B cell (primary cell): ENCODE measurements at regions not wholly inside any gene's neighbourhood (a gene's known extent, or its start where the extent isn't known, plus 50 kb on each side); places are given as distances from the start of the nearest gene placed in this dataset.

Experiments
- ATAC-seq: fragments of 200-7000 bp; cut with Tn5 transposase; one replicate; pipeline ENCODE4 v1.10.0; 2021; ENCODE audit warnings: low read depth, mild to moderate bottlenecking, moderate number of reproducible peaks, moderate library complexity
- CTCF ChIA-PET: fragments of 350-600 bp; sonication (Branson Sonifier 250); formaldehyde crosslinking; loops from one replicate; lab custom pipeline; 2021; ENCODE audit warnings: antibody characterized with exemption, inconsistent platforms; lab: Charles Lee
- POLR2A ChIA-PET: fragments of 350-600 bp; sonication (Branson Sonifier 250); formaldehyde crosslinking; loops from one replicate; lab custom pipeline; 2021; ENCODE audit warnings: antibody characterized with exemption; lab: Charles Lee
- DNase-seq: peaks from one replicate; pipeline ENCODE4 v3.0.0; 2013
- H2AFZ ChIP-seq: 2 replicates; pipeline ENCODE4 v1.6.1; 2012; ENCODE audit warnings: mild to moderate bottlenecking, low read depth, low read length; ENCODE audit not compliant: insufficient read depth, poor library complexity, severe bottlenecking
- H3K27ac ChIP-seq, 2 donors: 1 replicate in 1 of 2; 2 replicates in 1 of 2; pipeline ENCODE4 v1.5.1; 2012 to 2013; ENCODE audit warnings: low read length in 2 of 2, mild to moderate bottlenecking in 2 of 2, moderate library complexity in 1 of 2
- H3K27me3 ChIP-seq, 4 experiments: fragments of 200-600 bp in 1 of 4; sonication (generic) in 1 of 4; replicated peaks in 1 of 4; 1 replicate in 2 of 4; 2 replicates in 2 of 4; pipeline versions ENCODE4 v1.6.1 to v1.7.0; 2013 to 2016; ENCODE audit warnings: low read length in 3 of 4, mild to moderate bottlenecking in 2 of 4, mixed read lengths in 1 of 4, moderate library complexity in 1 of 4; ENCODE audit not compliant: insufficient read depth in 4 of 4, control insufficient read depth in 3 of 4; ENCODE audit errors: control extremely low read depth in 1 of 4
- H3K36me3 ChIP-seq, 2 experiments: replicated peaks in 1 of 2; 1 replicate in 1 of 2; 2 replicates in 1 of 2; pipeline versions ENCODE4 v1.6.1 to v1.7.1; 2013; ENCODE audit warnings: low read length in 1 of 2; ENCODE audit not compliant: insufficient read depth in 2 of 2, control insufficient read depth in 1 of 2; ENCODE audit errors: control extremely low read depth in 1 of 2, extremely low read depth in 1 of 2
- H3K4me1 ChIP-seq, 2 donors: fragments of 200-600 bp in 1 of 2; sonication (generic) in 1 of 2; 1 replicate in 1 of 2; 2 replicates in 1 of 2; pipeline versions ENCODE4 v1.5.1 to v1.6.1; 2013 to 2017; ENCODE audit warnings: low read length in 2 of 2; ENCODE audit not compliant: control insufficient read depth in 2 of 2, insufficient read depth in 2 of 2
- H3K4me2 ChIP-seq: replicated peaks from 2 replicates; pipeline ENCODE3; 2012; ENCODE audit warnings: mild to moderate bottlenecking, low read depth, low read length; ENCODE audit not compliant: poor library complexity, severe bottlenecking
- H3K4me3 ChIP-seq, 5 experiments: fragments of 200-600 bp in 1 of 5; sonication (generic) in 1 of 5; 1 replicate in 3 of 5; 2 replicates in 2 of 5; pipeline versions ENCODE4 v1.5.1 to v1.7.0; 2011 to 2016; ENCODE audit warnings: low read length in 4 of 5, mild to moderate bottlenecking in 4 of 5, low read depth in 2 of 5, control low read depth in 1 of 5, moderate library complexity in 1 of 5; ENCODE audit not compliant: insufficient read depth in 1 of 5; ENCODE audit errors: control extremely low read depth in 1 of 5, extremely low read depth in 1 of 5
- H3K79me2 ChIP-seq: fragments of 200-600 bp; sonication (generic); one replicate; pipeline ENCODE4 v1.6.0; 2016; ENCODE audit warnings: low read length; ENCODE audit not compliant: control insufficient read depth, insufficient read depth
- H3K9ac ChIP-seq: fragments of 200-600 bp; sonication (generic); 2 replicates; pipeline ENCODE4 v1.6.1; 2017; ENCODE audit warnings: mild to moderate bottlenecking, low read length, moderate library complexity
- H3K9me3 ChIP-seq, 3 donors: one replicate each; pipeline versions ENCODE4 v1.6.1 to v1.7.1; 2013; ENCODE audit warnings: low read length in 2 of 3; ENCODE audit not compliant: control insufficient read depth in 2 of 3, insufficient read depth in 1 of 3; ENCODE audit errors: control extremely low read depth in 1 of 3
- H4K20me1 ChIP-seq: 2 replicates; pipeline ENCODE4 v1.6.0; 2012; ENCODE audit warnings: mild to moderate bottlenecking, low read length; ENCODE audit not compliant: insufficient read depth, control insufficient read depth, poor library complexity, severe bottlenecking
- H3K27ac Mint-ChIP-seq: one replicate; pipeline ENCODE4 v1.8.0; 2021; ENCODE audit warnings: mixed read lengths
- H3K27me3 Mint-ChIP-seq: one replicate; pipeline ENCODE4 v1.8.0; 2021; ENCODE audit warnings: mixed read lengths
- H3K4me1 Mint-ChIP-seq: one replicate; pipeline ENCODE4 v1.8.0; 2021; ENCODE audit warnings: mixed read lengths
- H3K4me3 Mint-ChIP-seq: one replicate; pipeline ENCODE4 v1.8.0; 2021; ENCODE audit warnings: mixed read lengths
- H3K9me3 Mint-ChIP-seq: one replicate; pipeline ENCODE4 v1.8.0; 2022; ENCODE audit warnings: mixed read lengths; ENCODE audit not compliant: insufficient read depth
- EZH2 ChIP-seq: IDR thresholded peaks from 2 replicates; pipeline ENCODE4 v1.6.1; 2012; ENCODE audit warnings: borderline replicate concordance, low read depth, mild to moderate bottlenecking, moderate library complexity, low read length; ENCODE audit not compliant: insufficient read depth, poor library complexity, severe bottlenecking
- WGBS: methylation state at CpG from one replicate; pipeline ENCODE4 v1.1.5; 2013; ENCODE audit warnings: missing lambda C conversion rate; ENCODE audit not compliant: insufficient coverage; 5-methylcytosine and 5-hydroxymethylcytosine counted together
- intact Hi-C: fragments of 100-400 bp; cut with micrococcal nuclease; formaldehyde crosslinking; loops from one replicate; pipeline ENCODE4 v1.10.0; 2022
- TF ChIP-seq, protein P1 (sequence below): fragments of 200-600 bp; IDR thresholded peaks from one replicate; pipeline ENCODE4 v1.8.0; 2022; ENCODE audit warnings: antibody characterized with exemption, mild to moderate bottlenecking

- DNase-seq, result no peak
- H3K27ac Mint-ChIP-seq, result no peak overlapping the region
Observed at GRCh38 chr10:21260506-21261149, 264.9 kb downstream of the SKIDA1 start.

GRCh38 chr10:21260066-21260465 lies 265.4 kb downstream of the SKIDA1 start:
- DNase-seq (no peak), ATAC-seq (no peak)
- H3K9me3 ChIP-seq, result no peaks in the 10 kb centered on the region
- H3K27ac Mint-ChIP-seq, result no peak overlapping the region
- no peaks in the 10 kb centered on the region for H3K4me1 Mint-ChIP-seq
- H3K79me2 ChIP-seq, result no peaks in the 10 kb centered on the region
- H3K27me3 ChIP-seq, result no peaks in the 10 kb centered on the region
- no peak overlapping the region for H3K27ac ChIP-seq
- intact Hi-C loops, result no loop called here
- no peak overlapping the region for H3K4me3 ChIP-seq
- no peaks in the 10 kb centered on the region for H4K20me1 ChIP-seq
- POLR2A ChIA-PET, result no interaction called here
- WGBS, result 92% methylated on average over 4 of the region's 6 CpGs
- H3K4me3 Mint-ChIP-seq, result no peak overlapping the region
- H3K36me3 ChIP-seq, result no peaks in the 10 kb centered on the region
- H3K27me3 Mint-ChIP-seq, result no peaks in the 10 kb centered on the region
- no peaks in the 10 kb centered on the region for H3K4me1 ChIP-seq
- TF ChIP-seq, protein P1, sequence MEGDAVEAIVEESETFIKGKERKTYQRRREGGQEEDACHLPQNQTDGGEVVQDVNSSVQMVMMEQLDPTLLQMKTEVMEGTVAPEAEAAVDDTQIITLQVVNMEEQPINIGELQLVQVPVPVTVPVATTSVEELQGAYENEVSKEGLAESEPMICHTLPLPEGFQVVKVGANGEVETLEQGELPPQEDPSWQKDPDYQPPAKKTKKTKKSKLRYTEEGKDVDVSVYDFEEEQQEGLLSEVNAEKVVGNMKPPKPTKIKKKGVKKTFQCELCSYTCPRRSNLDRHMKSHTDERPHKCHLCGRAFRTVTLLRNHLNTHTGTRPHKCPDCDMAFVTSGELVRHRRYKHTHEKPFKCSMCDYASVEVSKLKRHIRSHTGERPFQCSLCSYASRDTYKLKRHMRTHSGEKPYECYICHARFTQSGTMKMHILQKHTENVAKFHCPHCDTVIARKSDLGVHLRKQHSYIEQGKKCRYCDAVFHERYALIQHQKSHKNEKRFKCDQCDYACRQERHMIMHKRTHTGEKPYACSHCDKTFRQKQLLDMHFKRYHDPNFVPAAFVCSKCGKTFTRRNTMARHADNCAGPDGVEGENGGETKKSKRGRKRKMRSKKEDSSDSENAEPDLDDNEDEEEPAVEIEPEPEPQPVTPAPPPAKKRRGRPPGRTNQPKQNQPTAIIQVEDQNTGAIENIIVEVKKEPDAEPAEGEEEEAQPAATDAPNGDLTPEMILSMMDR, result no peak
- no peak overlapping the region for H2AFZ ChIP-seq
- no peak overlapping the region for H3K9ac ChIP-seq
- H3K4me2 ChIP-seq, result no peak overlapping the region
- CTCF ChIA-PET, result no interaction called here
- H3K9me3 Mint-ChIP-seq, result no peaks in the 10 kb centered on the region

More at GRCh38 chr10:21260506-21261149, 264.9 kb downstream of the SKIDA1 start:
- no peak overlapping the region for H3K27ac ChIP-seq
- WGBS, result 86% methylated on average over 9 of the region's 11 CpGs
- H3K4me3 ChIP-seq, result no peak overlapping the region
- H3K27me3 ChIP-seq, result no peaks in the 10 kb centered on the region
- no peaks in the 10 kb centered on the region for H3K9me3 ChIP-seq
- H3K79me2 ChIP-seq, result no peaks in the 10 kb centered on the region
- H3K4me2 ChIP-seq, result no peak overlapping the region
- H3K4me1 ChIP-seq, result no peaks in the 10 kb centered on the region
- H3K4me1 Mint-ChIP-seq, result no peaks in the 10 kb centered on the region
- intact Hi-C loops, result no loop called here
- no peak for ATAC-seq
- TF ChIP-seq EZH2, result no peak
- TF ChIP-seq, protein P1, result no peak
- no peak overlapping the region for H3K4me3 Mint-ChIP-seq
- ChIA-PET POLR2A (no interaction called here), CTCF (no interaction called here)
- no peaks in the 10 kb centered on the region for H3K27me3 Mint-ChIP-seq
- no peaks in the 10 kb centered on the region for H3K9me3 Mint-ChIP-seq
- no peaks in the 10 kb centered on the region for H3K36me3 ChIP-seq
- no peak overlapping the region for H2AFZ ChIP-seq
- no peak overlapping the region for H3K9ac ChIP-seq
- H4K20me1 ChIP-seq, result no peaks in the 10 kb centered on the region
